C4-2B (cell line): ENCODE measurements at regions not wholly inside any gene's neighbourhood (a gene's known extent, or its start where the extent isn't known, plus 50 kb on each side); places are given as distances from the start of the nearest gene placed in this dataset.

Experiments used
- CTCF ChIP-seq: fragments of 450-650 bp; conservative IDR thresholded peaks from 2 replicates; pipeline ENCODE4 v1.5.1; 2017; ENCODE audit warnings: mild to moderate bottlenecking
- ZFX ChIP-seq: fragments of 450-650 bp; IDR thresholded peaks from 2 replicates; pipeline ENCODE4 v1.6.1; 2017

- TF ChIP-seq CTCF, result no peak
- no peak for TF ChIP-seq ZFX
Measured at GRCh38 chr2:34143149-34143548, 544.0 kb upstream of the FAM98A start.
